ENCODE measurements at regions not wholly inside any gene's neighbourhood (a gene's known extent, or its start where the extent isn't known, plus 50 kb on each side); places are given as distances from the start of the nearest gene placed in this dataset.

DNA sequence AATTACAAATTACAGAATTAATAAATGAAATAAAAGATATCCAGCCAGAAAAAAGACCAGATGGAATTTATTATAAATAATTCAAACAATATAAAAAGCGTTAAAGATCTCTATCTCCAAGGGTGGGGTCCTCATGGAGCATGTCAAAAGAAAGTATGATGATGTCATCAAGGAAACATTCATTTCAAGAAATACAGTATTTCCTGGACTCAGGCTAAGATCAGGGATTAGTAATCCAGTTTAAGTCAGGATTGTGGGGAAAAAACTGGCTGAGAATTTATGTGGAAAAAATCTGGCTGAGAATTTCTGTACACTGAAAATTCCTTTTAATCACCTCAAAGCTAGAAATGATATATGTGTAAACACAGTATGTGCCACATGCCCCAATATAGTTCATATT, 1075.3 kb downstream of the XPNPEP1 start (continued):
- TF ChIP-seq, protein P1, sequence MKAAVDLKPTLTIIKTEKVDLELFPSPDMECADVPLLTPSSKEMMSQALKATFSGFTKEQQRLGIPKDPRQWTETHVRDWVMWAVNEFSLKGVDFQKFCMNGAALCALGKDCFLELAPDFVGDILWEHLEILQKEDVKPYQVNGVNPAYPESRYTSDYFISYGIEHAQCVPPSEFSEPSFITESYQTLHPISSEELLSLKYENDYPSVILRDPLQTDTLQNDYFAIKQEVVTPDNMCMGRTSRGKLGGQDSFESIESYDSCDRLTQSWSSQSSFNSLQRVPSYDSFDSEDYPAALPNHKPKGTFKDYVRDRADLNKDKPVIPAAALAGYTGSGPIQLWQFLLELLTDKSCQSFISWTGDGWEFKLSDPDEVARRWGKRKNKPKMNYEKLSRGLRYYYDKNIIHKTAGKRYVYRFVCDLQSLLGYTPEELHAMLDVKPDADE (IDR thresholded peaks at IDR 0.05) = no peak
- TF ChIP-seq CREB1 (CRISPR knock-in tag; IDR thresholded peaks at IDR 0.05; ENCODE audit: low read depth) (no peak), JUNB (IDR thresholded peaks at IDR 0.05; ENCODE audit: unreplicated experiment) (no peak), EZH2 (IDR thresholded peaks at IDR 0.05; ENCODE audit: low read depth, unreplicated experiment) (no peak), ZNF331 (CRISPR knock-in tag; IDR thresholded peaks at IDR 0.05; ENCODE audit: low read depth) (no peak)
- TF ChIP-seq, protein P2, sequence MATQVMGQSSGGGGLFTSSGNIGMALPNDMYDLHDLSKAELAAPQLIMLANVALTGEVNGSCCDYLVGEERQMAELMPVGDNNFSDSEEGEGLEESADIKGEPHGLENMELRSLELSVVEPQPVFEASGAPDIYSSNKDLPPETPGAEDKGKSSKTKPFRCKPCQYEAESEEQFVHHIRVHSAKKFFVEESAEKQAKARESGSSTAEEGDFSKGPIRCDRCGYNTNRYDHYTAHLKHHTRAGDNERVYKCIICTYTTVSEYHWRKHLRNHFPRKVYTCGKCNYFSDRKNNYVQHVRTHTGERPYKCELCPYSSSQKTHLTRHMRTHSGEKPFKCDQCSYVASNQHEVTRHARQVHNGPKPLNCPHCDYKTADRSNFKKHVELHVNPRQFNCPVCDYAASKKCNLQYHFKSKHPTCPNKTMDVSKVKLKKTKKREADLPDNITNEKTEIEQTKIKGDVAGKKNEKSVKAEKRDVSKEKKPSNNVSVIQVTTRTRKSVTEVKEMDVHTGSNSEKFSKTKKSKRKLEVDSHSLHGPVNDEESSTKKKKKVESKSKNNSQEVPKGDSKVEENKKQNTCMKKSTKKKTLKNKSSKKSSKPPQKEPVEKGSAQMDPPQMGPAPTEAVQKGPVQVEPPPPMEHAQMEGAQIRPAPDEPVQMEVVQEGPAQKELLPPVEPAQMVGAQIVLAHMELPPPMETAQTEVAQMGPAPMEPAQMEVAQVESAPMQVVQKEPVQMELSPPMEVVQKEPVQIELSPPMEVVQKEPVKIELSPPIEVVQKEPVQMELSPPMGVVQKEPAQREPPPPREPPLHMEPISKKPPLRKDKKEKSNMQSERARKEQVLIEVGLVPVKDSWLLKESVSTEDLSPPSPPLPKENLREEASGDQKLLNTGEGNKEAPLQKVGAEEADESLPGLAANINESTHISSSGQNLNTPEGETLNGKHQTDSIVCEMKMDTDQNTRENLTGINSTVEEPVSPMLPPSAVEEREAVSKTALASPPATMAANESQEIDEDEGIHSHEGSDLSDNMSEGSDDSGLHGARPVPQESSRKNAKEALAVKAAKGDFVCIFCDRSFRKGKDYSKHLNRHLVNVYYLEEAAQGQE (IDR thresholded peaks at IDR 0.05; ENCODE audit: unreplicated experiment) = no peak

DNA sequence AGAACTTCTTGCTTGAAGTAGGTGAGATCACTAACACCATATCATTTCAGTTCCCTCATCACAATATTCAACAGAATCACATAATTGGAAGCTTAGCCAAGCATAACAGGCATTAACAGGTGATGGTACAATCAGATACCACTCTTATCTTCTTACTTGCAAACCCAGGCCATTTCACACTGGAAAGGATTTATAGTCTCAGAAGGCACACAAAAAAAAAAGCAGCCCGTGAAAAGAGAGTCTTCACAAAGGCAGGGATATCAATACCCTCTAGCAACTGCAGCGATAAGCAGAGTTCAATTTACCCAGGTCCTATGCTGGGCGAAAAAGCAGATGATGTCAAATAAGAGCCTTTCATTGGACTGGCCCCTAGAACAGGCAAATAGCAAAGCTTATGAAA, 1082.4 kb downstream of the XPNPEP1 start:
- DNase-seq (ENCODE audit: low spot score) (no peak), ATAC-seq (no peak)
- Histone ChIP-seq H3K27ac (ENCODE audit: low read depth) (no peak overlapping the region), H3K79me2 (replicated peaks; ENCODE audit: insufficient read depth) (no peaks in the 10 kb centered on the region), H3K4me2 (no peak overlapping the region), H3K36me3 (ENCODE audit: insufficient read depth) (no peaks in the 10 kb centered on the region), H3K4me1 (ENCODE audit: insufficient read depth) (no peaks in the 10 kb centered on the region), H3K27me3 (ENCODE audit: insufficient read depth) (no peaks in the 10 kb centered on the region), H4K20me1 (replicated peaks; ENCODE audit: insufficient read depth) (no peaks in the 10 kb centered on the region), H3F3A (replicated peaks; ENCODE audit: low read depth) (no peaks in the 10 kb centered on the region), H3K9me2 (ENCODE audit: insufficient read depth) (peaks cover 13% of the 10 kb centered on the region; the same call in 1 of the 2 replicates), H2AFZ (no peak overlapping the region), H3K4me3 (no peak overlapping the region)
- H3K9me3 Mint-ChIP-seq = no peaks in the 10 kb centered on the region
- H3K4me3 Mint-ChIP-seq = no peak overlapping the region
- no peak overlapping the region for H3K27ac Mint-ChIP-seq
- H3K36me3 Mint-ChIP-seq (ENCODE audit: low read depth) = no peaks in the 10 kb centered on the region
- H3K4me1 Mint-ChIP-seq = peaks cover 5% of the 10 kb centered on the region; the same call in 2 of the 3 replicates
- H3K27me3 Mint-ChIP-seq (ENCODE audit: insufficient read depth, low read depth, poor library complexity) = no peaks in the 10 kb centered on the region
- TF ChIP-seq, protein P3, sequence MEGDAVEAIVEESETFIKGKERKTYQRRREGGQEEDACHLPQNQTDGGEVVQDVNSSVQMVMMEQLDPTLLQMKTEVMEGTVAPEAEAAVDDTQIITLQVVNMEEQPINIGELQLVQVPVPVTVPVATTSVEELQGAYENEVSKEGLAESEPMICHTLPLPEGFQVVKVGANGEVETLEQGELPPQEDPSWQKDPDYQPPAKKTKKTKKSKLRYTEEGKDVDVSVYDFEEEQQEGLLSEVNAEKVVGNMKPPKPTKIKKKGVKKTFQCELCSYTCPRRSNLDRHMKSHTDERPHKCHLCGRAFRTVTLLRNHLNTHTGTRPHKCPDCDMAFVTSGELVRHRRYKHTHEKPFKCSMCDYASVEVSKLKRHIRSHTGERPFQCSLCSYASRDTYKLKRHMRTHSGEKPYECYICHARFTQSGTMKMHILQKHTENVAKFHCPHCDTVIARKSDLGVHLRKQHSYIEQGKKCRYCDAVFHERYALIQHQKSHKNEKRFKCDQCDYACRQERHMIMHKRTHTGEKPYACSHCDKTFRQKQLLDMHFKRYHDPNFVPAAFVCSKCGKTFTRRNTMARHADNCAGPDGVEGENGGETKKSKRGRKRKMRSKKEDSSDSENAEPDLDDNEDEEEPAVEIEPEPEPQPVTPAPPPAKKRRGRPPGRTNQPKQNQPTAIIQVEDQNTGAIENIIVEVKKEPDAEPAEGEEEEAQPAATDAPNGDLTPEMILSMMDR (conservative IDR thresholded peaks at IDR 0.05; ENCODE audit: low read depth in 2 of 2) = no peak
- TF ChIP-seq ZNF331 (CRISPR knock-in tag; IDR thresholded peaks at IDR 0.05; ENCODE audit: low read depth) = no peak
- TF ChIP-seq, protein P4, sequence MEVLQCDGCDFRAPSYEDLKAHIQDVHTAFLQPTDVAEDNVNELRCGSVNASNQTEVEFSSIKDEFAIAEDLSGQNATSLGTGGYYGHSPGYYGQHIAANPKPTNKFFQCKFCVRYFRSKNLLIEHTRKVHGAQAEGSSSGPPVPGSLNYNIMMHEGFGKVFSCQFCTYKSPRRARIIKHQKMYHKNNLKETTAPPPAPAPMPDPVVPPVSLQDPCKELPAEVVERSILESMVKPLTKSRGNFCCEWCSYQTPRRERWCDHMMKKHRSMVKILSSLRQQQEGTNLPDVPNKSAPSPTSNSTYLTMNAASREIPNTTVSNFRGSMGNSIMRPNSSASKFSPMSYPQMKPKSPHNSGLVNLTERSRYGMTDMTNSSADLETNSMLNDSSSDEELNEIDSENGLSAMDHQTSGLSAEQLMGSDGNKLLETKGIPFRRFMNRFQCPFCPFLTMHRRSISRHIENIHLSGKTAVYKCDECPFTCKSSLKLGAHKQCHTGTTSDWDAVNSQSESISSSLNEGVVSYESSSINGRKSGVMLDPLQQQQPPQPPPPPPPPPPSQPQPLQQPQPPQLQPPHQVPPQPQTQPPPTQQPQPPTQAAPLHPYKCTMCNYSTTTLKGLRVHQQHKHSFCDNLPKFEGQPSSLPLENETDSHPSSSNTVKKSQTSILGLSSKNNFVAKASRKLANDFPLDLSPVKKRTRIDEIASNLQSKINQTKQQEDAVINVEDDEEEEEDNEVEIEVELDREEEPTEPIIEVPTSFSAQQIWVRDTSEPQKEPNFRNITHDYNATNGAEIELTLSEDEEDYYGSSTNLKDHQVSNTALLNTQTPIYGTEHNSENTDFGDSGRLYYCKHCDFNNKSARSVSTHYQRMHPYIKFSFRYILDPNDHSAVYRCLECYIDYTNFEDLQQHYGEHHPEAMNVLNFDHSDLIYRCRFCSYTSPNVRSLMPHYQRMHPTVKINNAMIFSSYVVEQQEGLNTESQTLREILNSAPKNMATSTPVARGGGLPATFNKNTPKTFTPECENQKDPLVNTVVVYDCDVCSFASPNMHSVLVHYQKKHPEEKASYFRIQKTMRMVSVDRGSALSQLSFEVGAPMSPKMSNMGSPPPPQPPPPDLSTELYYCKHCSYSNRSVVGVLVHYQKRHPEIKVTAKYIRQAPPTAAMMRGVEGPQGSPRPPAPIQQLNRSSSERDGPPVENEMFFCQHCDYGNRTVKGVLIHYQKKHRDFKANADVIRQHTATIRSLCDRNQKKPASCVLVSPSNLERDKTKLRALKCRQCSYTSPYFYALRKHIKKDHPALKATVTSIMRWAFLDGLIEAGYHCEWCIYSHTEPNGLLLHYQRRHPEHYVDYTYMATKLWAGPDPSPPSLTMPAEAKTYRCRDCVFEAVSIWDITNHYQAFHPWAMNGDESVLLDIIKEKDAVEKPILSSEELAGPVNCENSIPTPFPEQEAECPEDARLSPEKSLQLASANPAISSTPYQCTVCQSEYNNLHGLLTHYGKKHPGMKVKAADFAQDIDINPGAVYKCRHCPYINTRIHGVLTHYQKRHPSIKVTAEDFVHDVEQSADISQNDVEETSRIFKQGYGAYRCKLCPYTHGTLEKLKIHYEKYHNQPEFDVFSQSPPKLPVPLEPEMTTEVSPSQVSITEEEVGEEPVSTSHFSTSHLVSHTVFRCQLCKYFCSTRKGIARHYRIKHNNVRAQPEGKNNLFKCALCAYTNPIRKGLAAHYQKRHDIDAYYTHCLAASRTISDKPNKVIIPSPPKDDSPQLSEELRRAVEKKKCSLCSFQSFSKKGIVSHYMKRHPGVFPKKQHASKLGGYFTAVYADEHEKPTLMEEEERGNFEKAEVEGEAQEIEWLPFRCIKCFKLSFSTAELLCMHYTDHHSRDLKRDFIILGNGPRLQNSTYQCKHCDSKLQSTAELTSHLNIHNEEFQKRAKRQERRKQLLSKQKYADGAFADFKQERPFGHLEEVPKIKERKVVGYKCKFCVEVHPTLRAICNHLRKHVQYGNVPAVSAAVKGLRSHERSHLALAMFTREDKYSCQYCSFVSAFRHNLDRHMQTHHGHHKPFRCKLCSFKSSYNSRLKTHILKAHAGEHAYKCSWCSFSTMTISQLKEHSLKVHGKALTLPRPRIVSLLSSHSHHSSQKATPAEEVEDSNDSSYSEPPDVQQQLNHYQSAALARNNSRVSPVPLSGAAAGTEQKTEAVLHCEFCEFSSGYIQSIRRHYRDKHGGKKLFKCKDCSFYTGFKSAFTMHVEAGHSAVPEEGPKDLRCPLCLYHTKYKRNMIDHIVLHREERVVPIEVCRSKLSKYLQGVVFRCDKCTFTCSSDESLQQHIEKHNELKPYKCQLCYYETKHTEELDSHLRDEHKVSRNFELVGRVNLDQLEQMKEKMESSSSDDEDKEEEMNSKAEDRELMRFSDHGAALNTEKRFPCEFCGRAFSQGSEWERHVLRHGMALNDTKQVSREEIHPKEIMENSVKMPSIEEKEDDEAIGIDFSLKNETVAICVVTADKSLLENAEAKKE (CRISPR knock-in tag; IDR thresholded peaks at IDR 0.05) = no peak
- TF ChIP-seq, protein P2 (IDR thresholded peaks at IDR 0.05; ENCODE audit: unreplicated experiment) = no peak

Data from GM23338 (cell line).